ENCODE measurements at regions not wholly inside any gene's neighbourhood (a gene's known extent, or its start where the extent isn't known, plus 50 kb on each side); places are given as distances from the start of the nearest gene placed in this dataset.

- no peak for TF ChIP-seq CTCF (IDR thresholded peaks at IDR 0.05; ENCODE audit: low read depth, low read length)
- TF ChIP-seq EZH2phosphoT487 (IDR thresholded peaks at IDR 0.05; ENCODE audit: low read depth), result no peak
Measured at GRCh38 chr6:164337925-164338397, 923.4 kb downstream of the QKI start.
